Cardiac fibroblast (primary cell): ENCODE measurements at regions not wholly inside any gene's neighbourhood (a gene's known extent, or its start where the extent isn't known, plus 50 kb on each side); places are given as distances from the start of the nearest gene placed in this dataset.

Experiments
- DNase-seq, 2 donors: peaks; one replicate each; pipeline versions ENCODE4 v3.0.0 to v3.0.0-alpha.2; 2010; ENCODE audit warnings: low read depth in 2 of 2
- H3K4me3 ChIP-seq, 2 donors: replicated peaks in 1 of 2; 1 replicate in 1 of 2; 2 replicates in 1 of 2; pipeline ENCODE4 v1.5.1; 2011; ENCODE audit warnings: low read depth in 2 of 2, low read length in 2 of 2, mild to moderate bottlenecking in 2 of 2, moderate library complexity in 1 of 2
- TF ChIP-seq, protein P1 (sequence below): IDR thresholded peaks from one replicate; pipeline ENCODE4 v1.5.1; 2011; ENCODE audit warnings: low read depth, mild to moderate bottlenecking, low read length, inconsistent platforms

DNA sequence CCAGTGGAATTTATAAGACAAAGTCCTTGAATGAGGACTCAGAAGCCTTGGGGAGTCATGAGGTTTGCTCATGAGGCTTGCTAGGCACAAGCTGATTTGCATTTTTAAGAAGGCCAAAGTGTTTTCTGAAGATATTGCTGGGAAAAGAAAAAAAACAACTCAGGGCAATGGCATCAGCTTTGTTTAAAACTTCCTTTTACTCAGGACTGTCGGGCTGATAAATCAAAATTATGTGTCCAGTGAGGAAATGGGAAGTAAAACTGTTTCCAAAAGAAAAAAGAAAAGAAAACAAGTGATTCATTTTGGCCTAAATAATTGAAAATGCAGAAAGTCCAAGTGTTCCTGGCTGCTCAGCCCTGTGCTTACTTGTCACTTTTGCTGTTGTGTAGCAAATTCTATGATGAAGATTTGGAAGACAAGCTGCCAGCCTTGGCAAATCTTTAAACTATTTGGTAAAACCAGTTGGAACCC, 282.4 kb downstream of the HLX start:
- TF ChIP-seq, protein P1, sequence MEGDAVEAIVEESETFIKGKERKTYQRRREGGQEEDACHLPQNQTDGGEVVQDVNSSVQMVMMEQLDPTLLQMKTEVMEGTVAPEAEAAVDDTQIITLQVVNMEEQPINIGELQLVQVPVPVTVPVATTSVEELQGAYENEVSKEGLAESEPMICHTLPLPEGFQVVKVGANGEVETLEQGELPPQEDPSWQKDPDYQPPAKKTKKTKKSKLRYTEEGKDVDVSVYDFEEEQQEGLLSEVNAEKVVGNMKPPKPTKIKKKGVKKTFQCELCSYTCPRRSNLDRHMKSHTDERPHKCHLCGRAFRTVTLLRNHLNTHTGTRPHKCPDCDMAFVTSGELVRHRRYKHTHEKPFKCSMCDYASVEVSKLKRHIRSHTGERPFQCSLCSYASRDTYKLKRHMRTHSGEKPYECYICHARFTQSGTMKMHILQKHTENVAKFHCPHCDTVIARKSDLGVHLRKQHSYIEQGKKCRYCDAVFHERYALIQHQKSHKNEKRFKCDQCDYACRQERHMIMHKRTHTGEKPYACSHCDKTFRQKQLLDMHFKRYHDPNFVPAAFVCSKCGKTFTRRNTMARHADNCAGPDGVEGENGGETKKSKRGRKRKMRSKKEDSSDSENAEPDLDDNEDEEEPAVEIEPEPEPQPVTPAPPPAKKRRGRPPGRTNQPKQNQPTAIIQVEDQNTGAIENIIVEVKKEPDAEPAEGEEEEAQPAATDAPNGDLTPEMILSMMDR: no peak
- peak; percentile 16 to 27 for DNase-seq
- no peak overlapping the region for H3K4me3 ChIP-seq

DNA sequence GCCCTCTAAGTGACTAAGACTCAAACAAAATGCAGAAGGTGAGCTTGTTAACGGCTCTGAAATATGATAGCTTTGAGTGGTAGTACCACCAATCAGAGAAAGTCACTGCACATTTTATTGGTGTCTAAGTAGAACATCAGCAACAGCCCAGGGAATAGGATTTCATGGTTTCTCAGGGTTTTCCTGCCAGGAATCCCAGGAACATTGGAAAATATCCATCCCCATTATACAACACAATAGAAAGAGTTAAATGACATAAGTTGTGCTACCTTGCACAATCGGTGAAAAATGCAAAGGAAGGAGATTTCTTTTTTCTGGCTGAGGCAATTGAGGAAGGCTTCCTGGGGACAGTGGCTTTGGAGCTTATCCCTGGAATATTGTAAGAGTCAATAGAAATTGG, 283.1 kb downstream of the HLX start:
- no peak for DNase-seq
- H3K4me3 ChIP-seq: no peak overlapping the region
- TF ChIP-seq, protein P1: no peak

DNA sequence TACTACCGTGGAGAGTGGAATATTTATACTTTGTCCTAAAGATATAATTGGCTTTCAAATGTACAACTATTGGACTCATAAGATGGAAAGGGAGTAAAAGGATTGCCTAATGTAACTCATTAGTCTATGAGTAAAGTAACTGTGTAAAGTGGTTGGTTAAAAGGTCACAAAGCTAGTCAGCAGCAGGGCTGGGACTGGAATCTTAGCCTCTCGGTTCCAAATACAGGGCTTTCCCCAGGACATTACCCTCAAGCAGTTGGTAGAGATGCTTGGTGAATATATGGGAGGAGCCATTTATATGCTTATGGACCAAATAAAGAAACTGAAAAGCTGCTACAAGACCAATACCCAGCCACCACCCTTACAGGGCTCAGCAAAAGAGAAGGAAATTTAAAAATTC, 283.7 kb downstream of the HLX start:
- H3K4me3 ChIP-seq: no peak overlapping the region
- DNase-seq: no peak
- TF ChIP-seq, protein P1: no peak

DNA sequence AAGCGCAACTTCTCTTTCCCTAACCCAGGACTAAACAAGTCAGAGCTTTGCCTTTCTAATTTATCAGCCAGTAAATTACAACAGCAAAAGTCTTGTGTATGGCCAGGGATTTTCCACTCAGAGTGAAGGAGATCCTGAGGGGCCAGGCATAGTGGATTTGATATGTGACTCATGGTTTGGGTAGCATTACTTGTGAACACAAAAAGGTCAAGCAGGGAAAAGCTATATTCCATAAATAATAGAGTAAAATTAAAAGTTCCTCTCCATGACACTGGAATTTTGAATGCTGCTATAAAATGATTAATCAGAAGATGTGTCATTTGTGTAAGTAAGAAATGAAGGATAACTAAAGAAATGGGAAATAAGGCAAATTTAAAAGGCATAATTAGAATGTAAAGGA, 284.8 kb downstream of the HLX start:
- TF ChIP-seq, protein P1: no peak
- H3K4me3 ChIP-seq: no peak overlapping the region
- DNase-seq: peak; percentile 19 to 33

DNA sequence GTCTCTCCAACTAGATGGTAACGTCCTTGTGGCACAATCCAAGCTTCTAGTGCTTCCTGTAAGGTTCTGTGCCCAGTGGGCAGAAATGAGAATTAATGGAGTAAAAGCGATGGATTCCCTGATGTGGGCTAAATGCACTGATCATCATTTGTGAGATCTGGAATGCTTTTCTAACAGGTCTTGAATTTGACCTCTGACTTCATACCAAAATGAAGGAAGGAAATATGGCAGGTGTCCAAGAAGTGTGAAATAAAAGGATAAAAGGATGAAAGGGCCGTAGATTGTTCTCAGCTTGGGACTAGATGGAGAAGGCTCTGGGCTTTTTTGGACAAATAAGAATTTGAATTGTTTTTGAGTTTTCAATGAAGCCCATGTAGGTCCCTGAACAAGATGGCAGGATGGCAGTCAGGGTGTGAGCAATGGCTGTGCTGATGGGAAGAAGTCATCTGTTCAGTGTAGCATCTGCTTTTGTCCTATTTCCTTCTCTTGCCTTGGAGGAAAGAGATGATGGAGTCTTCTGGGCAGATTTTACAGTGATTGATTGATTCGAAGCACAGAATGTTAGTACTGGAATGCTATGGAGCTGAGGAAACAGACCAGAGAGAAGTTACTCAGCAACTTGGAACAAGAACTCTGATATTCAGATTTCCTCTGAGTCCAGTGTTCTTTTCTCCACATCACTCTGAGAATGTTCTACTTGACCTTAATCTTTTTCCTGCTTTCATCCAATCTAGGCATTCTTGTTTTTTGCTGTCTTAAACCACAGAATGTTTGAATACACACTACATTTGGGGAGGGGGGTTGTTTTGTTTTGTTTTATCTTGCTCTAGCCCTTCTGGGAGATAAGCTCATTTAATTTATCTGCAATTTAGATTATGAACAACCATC, 286.0 kb downstream of the HLX start:
- DNase-seq: peak in 1 of 2 donors; percentile 10
- no peak overlapping the region for H3K4me3 ChIP-seq
- TF ChIP-seq, protein P1: no peak

DNA sequence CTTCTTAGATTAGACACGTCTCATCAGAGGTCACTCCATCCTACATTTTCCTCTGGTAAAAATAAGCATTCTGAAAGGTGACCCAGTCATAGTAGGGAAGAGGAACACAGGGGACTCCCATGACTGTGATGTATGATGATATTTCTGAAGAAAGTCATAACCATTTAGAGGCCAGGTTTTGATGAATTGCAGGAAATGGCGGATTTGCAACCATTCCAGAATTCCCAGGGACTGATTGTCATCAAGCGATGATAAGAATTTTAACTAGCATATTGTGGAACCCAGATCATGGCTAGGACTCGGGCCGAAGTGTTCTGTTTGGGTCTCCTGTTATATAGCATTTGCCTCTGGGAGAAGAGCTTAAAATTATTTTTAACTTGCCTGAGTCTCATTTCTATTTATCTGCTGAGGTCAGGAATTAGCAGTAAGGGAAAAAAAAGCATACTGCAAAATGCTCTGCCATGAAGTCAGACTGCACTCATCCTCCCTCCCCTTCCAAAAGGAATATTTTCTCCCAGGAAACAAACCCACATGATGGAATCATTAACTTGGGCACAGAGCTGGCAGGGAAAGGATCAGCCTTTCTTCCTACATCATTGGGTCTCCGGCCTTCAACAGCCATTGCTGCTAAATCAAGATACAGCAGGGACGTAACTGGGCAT, 286.7 kb downstream of the HLX start:
- H3K4me3 ChIP-seq: no peak overlapping the region
- TF ChIP-seq, protein P1: no peak
- no peak for DNase-seq
